ENCODE measurements at regions not wholly inside any gene's neighbourhood (a gene's known extent, or its start where the extent isn't known, plus 50 kb on each side); places are given as distances from the start of the nearest gene placed in this dataset.
A peak's percentile ranks its signal among the peaks of the same experiment; 100 is the strongest.

DNA sequence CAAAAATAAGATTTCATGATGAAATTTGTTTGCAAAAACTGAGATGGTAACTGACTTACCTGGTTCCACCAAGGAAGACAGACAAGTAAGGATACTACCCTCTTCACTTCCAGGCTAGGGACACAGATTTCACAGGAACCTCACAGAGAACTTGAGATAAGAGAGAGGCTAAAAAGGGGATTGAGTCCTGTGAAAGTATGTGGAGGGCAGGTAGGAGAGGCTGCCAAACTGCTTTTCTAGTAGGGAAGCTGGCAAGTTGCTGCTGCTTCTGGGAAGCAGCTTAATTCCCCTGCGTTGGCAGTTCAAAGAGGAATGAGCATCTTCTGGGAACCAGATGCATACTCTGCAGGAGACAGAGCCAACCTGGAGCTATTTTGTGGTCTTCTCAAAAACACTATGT, 841.6 kb downstream of the CCSER2 start:
- H3K9me3 ChIP-seq (ENCODE audit: low read depth), result no peaks in the 10 kb centered on the region
- H3K79me2 ChIP-seq, result no peaks in the 10 kb centered on the region
- no peak for DNase-seq (ENCODE audit: low spot score)
- no peaks in the 10 kb centered on the region for H3K9me2 ChIP-seq (replicated peaks; ENCODE audit: insufficient read depth)
- no peak overlapping the region for H3K27ac ChIP-seq
- no peaks in the 10 kb centered on the region for H3K4me1 ChIP-seq (ENCODE audit: insufficient read depth)
- no peak overlapping the region for H2AFZ ChIP-seq
- no peaks in the 10 kb centered on the region for H3K27me3 ChIP-seq
- WGBS (ENCODE audit: low lambda C conversion rate, missing lambda C conversion rate), result 63% methylated on average over 1 of the region's 1 CpG
- no peaks in the 10 kb centered on the region for H4K20me1 ChIP-seq (ENCODE audit: insufficient read depth, poor library complexity, severe bottlenecking)
- H3K4me2 ChIP-seq, result no peak overlapping the region
- no peaks in the 10 kb centered on the region for H3K36me3 ChIP-seq (replicated peaks; ENCODE audit: insufficient read depth, low read depth)
- H3K4me3 ChIP-seq, result no peak overlapping the region
- TF ChIP-seq CTCF (IDR thresholded peaks at IDR 0.05; ENCODE audit: poor library complexity) (no peak), EZH2phosphoT487 (IDR thresholded peaks at IDR 0.05; ENCODE audit: low read depth, severe bottlenecking, unreplicated experiment) (no peak), EZH2 (IDR thresholded peaks at IDR 0.05; ENCODE audit: borderline replicate concordance) (no peak)

GRCh38 chr10:85175635-85176034, 847.2 kb downstream of the CCSER2 start:
- Histone ChIP-seq H3K9me2 (replicated peaks; ENCODE audit: insufficient read depth) (no peaks in the 10 kb centered on the region), H3K27me3 (no peaks in the 10 kb centered on the region), H3K4me3 (no peak overlapping the region), H4K20me1 (ENCODE audit: insufficient read depth, poor library complexity, severe bottlenecking) (no peaks in the 10 kb centered on the region), H3K4me2 (no peak overlapping the region), H3K4me1 (ENCODE audit: insufficient read depth) (no peaks in the 10 kb centered on the region), H3K79me2 (no peaks in the 10 kb centered on the region), H2AFZ (no peak overlapping the region), H3K9me3 (ENCODE audit: low read depth) (no peaks in the 10 kb centered on the region), H3K36me3 (replicated peaks; ENCODE audit: insufficient read depth, low read depth) (no peaks in the 10 kb centered on the region), H3K27ac (no peak overlapping the region)
- WGBS (ENCODE audit: low lambda C conversion rate, missing lambda C conversion rate), result 36% methylated on average over 1 of the region's 1 CpG
- TF ChIP-seq EZH2phosphoT487 (IDR thresholded peaks at IDR 0.05; ENCODE audit: low read depth, severe bottlenecking, unreplicated experiment) (no peak), EZH2 (IDR thresholded peaks at IDR 0.05; ENCODE audit: borderline replicate concordance) (no peak), CTCF (IDR thresholded peaks at IDR 0.05; ENCODE audit: poor library complexity) (no peak)
- peak; percentile 25 for DNase-seq (ENCODE audit: low spot score)

DNA sequence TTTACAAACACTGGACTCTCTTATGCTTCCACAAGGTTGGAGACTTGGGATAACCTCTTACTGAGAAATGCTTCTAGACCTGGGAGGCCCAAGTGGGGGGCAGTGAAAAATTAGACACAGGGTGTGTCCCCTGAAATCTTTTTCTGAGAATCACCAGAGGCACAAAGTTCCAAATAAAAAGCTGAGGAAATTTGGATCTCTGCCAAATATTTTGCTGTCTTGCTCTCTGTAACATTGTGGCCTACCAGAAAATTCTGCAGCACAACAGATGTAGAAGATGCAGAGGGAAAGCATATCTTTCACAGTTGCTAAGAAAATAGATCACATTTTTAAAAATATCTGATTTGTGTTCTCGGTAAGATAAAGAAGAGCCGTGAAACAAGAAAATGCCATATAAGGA, 849.4 kb downstream of the CCSER2 start:
- WGBS (ENCODE audit: low lambda C conversion rate, missing lambda C conversion rate), result 89% methylated on average over 2 of the region's 2 CpGs

More for the DNA sequence above, 849.4 kb downstream of the CCSER2 start:
- Histone ChIP-seq H3K27me3 (no peaks in the 10 kb centered on the region), H3K4me1 (ENCODE audit: insufficient read depth) (no peaks in the 10 kb centered on the region), H3K9me2 (replicated peaks; ENCODE audit: insufficient read depth) (no peaks in the 10 kb centered on the region), H2AFZ (no peak overlapping the region), H3K4me3 (no peak overlapping the region), H3K4me2 (no peak overlapping the region), H3K36me3 (replicated peaks; ENCODE audit: insufficient read depth, low read depth) (no peaks in the 10 kb centered on the region), H3K79me2 (no peaks in the 10 kb centered on the region), H3K9me3 (ENCODE audit: low read depth) (no peaks in the 10 kb centered on the region), H3K27ac (no peak overlapping the region), H4K20me1 (ENCODE audit: insufficient read depth, poor library complexity, severe bottlenecking) (no peaks in the 10 kb centered on the region)
- DNase-seq (ENCODE audit: low spot score), result no peak
- TF ChIP-seq CTCF (IDR thresholded peaks at IDR 0.05; ENCODE audit: poor library complexity) (no peak), EZH2phosphoT487 (IDR thresholded peaks at IDR 0.05; ENCODE audit: low read depth, severe bottlenecking, unreplicated experiment) (no peak), EZH2 (IDR thresholded peaks at IDR 0.05; ENCODE audit: borderline replicate concordance) (no peak)
